GM18909 (cell line): ENCODE measurements at regions not wholly inside any gene's neighbourhood (a gene's known extent, or its start where the extent isn't known, plus 50 kb on each side); places are given as distances from the start of the nearest gene placed in this dataset.

Experiments
- ATAC-seq: cut with Tn5 transposase; IDR thresholded peaks from one replicate; pipeline ENCODE4 v1.9.1; 2021; ENCODE audit warnings: mild to moderate bottlenecking; ENCODE audit not compliant: unreplicated experiment, poor library complexity

DNA sequence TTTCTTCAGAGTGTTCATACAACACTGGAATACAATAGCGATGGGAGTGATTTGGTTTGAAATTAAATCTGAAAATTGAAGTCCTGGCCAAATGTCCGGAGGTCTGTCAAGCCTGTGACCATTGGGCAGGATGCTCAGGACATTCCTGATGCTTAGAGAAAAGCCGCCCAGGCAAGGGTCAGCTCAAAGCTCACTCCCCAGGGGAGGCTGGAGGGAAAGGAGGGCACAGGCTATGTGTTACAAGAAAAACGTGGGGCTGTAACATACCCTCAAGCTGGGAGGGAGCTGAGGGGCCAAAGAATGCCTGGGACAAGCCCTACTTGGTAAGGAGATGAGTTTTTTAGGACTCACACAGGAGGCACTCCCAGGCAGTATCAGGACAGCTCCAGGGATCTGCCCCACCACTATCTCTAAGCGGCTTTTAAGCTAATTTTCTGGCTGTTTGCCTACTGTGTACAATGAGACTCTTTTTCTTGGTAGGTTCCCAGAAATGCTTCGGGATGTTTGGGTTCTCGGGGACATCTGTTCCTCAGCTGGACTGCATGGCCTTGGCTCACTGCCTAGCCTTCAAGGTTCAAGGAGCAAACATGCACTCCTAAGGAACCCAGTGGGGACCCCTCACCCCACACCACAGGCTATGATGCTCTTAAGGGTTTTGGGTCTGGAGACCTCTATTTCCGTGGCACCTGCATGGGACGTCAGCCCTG, 500.1 kb downstream of the BRD1 start:
- no peak for ATAC-seq

- ATAC-seq = no peak
These were observed 501.1 kb downstream of the BRD1 start for GRCh38 chr22:49326558-49326957.

DNA sequence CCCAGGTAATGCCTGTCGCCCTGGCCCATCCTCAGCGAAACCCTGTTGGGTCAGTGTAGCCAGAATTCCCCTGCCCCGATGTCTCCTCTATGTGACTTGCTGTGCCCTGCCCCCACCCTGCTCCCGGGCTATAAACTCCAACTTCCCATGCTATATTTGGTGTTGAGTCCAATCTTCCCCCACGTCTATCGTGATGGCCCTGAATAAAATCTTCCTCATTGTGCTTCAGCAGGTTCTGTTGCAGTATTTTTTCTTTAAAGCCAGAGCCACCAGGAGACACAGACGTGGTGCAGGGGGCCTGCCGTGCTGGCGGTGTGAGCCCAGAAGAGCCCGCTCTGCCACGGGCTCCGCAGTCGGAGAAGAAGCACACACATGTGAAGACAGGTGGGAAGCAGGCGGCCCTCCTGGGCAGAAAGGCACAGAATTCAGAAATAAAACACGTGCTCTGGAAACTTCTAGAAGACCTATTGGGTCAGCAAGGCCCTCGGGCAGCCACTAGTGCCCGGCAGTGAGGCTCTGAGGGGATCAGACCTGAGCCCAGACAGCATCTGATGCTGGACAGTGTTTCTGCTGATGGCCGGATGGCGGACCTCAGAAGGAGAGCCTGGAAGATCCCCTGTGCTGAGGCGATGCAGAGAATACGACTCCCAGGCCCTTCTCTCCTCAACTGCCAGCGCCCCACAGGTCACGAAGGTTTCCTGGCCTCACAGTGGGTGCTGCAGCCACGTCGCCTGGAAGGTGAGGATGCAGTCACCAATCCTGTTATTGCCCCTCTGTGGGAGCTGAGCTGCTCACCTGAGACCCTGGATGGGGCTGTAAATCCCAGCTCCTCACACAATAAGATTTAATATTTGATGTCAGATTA, 501.9 kb downstream of the BRD1 start:
- no peak for ATAC-seq

GRCh38 chr22:49324527-49325491, 502.9 kb downstream of the BRD1 start:
- ATAC-seq = no peak

DNA sequence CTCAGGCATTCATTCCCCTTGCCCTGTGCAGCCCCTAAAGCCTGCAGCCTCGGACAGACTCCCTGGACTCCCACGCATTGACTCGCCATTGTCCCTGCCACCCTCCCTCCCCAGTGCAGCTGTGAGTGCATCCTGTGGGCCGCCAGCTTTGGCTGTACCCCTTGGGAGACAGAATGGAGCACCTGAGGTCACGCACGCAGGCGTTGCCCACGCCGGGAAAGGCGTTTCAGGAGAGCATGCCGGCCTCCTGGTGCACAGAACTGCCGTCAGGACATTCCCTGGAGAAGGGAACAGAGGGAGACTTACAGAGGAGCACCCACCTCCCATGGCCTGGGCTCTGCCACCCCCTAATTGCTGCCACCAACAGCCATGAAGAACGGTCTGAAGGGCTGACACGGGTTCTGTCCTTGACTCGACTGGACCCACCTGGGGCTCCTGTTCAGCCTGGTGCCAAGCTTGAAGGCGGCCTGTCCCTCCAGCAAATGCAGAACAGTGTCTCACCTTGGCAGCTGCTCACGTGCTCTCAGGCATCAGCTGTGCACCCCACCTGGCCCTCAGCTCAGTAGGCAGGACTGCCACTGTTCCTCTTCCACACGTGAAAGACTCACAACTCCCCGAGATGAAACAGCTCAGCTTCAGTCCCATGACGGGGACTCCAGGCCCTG, 503.8 kb downstream of the BRD1 start:
- no peak for ATAC-seq

GRCh38 chr22:49322861-49323622, 504.6 kb downstream of the BRD1 start:
- ATAC-seq = no peak

DNA sequence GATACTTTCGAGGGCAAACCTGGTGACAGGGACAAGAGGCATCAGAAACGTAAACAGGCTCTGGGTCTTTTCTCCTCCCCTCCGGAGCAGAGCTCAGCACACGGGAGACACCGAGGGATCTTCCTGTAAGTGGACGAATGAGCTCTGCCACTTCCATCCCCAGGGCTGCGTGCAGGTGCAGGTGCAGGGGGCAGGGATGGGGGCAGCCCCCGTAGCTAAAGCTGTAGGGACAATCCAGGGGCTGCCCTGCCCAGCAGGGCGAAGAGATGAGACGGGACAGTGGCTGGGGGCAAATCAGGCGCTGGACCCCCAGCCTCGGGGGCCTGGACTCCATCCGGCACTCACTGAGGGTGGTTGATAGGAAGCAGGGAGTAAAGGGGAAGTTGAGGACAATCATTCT, 505.4 kb downstream of the BRD1 start:
- no peak for ATAC-seq

- no peak for ATAC-seq
These were observed 506.1 kb downstream of the BRD1 start for GRCh38 chr22:49321477-49322055.

- no peak for ATAC-seq
These were observed 506.8 kb downstream of the BRD1 start for GRCh38 chr22:49320714-49321476.

- ATAC-seq = no peak
These were observed 510.3 kb downstream of the BRD1 start for GRCh38 chr22:49317369-49317768.

DNA sequence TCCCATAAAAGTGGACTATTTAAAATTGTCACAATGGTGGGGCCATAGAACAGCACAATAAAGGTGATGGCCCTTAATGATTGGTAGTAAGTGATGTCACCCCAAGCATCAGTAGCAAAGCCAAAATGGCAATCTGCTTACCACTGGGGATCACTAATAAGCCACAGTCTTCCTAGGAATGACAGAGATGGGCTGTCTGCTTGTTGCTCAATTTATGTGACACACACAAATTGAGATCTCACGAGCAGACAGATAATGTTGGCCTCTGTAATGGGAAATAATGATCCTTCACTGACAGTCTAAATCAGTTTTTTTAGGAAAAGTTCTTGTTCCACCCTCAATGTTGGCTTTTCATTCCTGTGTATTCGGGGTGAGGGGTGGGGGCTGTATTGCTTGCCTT, 515.1 kb downstream of the BRD1 start:
- ATAC-seq = no peak

GRCh38 chr22:49310354-49310753, 517.3 kb downstream of the BRD1 start:
- no peak for ATAC-seq

- no peak for ATAC-seq
These were observed 519.4 kb downstream of the BRD1 start for GRCh38 chr22:49308300-49308699.

GRCh38 chr22:49307870-49308269, 519.8 kb downstream of the BRD1 start:
- no peak for ATAC-seq

- ATAC-seq = no peak
These were observed 520.2 kb downstream of the BRD1 start for GRCh38 chr22:49307481-49307830.

GRCh38 chr22:49306632-49307480, 520.8 kb downstream of the BRD1 start:
- ATAC-seq = no peak

DNA sequence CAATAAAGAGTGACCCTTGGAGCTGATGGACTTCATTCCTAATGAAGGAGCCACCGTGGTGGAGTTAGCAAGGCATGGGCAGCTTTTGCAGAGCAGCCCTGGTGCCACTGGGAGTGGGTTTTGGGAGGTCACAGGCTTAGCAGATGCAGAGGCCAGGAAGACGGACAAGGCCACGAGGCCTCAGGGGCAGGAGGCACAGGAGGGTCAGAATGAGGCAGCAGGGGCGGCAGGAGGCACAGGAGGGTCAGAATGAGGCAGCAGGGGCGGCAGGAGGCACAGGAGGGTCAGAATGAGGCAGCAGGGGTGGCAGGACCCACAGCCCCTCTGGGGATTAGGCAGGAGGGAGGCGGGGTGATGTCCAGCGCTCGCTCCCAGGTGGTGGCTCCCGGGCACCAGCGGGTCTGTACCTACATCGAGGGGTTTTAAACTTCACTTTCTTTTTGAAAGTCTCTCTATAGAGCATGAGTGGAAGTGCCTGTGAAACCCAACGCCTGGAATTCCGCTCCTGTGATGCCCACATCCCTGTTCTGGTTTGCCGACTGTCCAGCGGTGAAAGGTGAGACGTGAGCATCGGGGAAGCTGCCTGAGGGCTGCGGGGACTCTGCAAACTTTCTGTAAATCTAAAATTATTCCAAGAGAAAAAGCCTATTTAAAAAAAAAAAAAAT, 521.6 kb downstream of the BRD1 start:
- no peak for ATAC-seq
